Hepatocyte (in vitro differentiated cells): ENCODE measurements at regions not wholly inside any gene's neighbourhood (a gene's known extent, or its start where the extent isn't known, plus 50 kb on each side); places are given as distances from the start of the nearest gene placed in this dataset.

ENCODE experiments used
- DNase-seq: peaks from one replicate; pipeline ENCODE4 v3.0.0-alpha.2; 2016; ENCODE audit warnings: low spot score
- H2AFZ ChIP-seq: fragments of 200-600 bp; sonication (generic); 2 replicates; pipeline ENCODE4 v1.6.0; 2016; ENCODE audit warnings: antibody characterized with exemption, mild to moderate bottlenecking
- H3K27ac ChIP-seq: fragments of 200-600 bp; sonication (generic); 2 replicates; pipeline ENCODE4 v1.5.1; 2016; ENCODE audit warnings: mild to moderate bottlenecking
- H3K27me3 ChIP-seq: fragments of 200-600 bp; sonication (generic); 2 replicates; pipeline ENCODE4 v1.6.1; 2016
- H3K36me3 ChIP-seq: fragments of 200-600 bp; sonication (generic); replicated peaks from 2 replicates; pipeline ENCODE4 v1.5.1; 2016; ENCODE audit warnings: low read depth; ENCODE audit not compliant: insufficient read depth
- H3K4me1 ChIP-seq: fragments of 200-600 bp; sonication (generic); 2 replicates; pipeline ENCODE4 v1.5.1; 2016; ENCODE audit warnings: mild to moderate bottlenecking, moderate library complexity; ENCODE audit not compliant: insufficient read depth
- H3K4me2 ChIP-seq: fragments of 200-600 bp; sonication (generic); 2 replicates; pipeline ENCODE4 v1.6.0; 2016
- H3K4me3 ChIP-seq: fragments of 200-600 bp; sonication (generic); 2 replicates; pipeline ENCODE4 v1.5.1; 2016; ENCODE audit warnings: mild to moderate bottlenecking
- H3K79me2 ChIP-seq: fragments of 200-600 bp; sonication (generic); 2 replicates; pipeline ENCODE4 v1.6.0; 2017; ENCODE audit warnings: mild to moderate bottlenecking
- H3K9me2 ChIP-seq: fragments of 200-600 bp; sonication (generic); replicated peaks from 2 replicates; pipeline ENCODE4 v1.6.0; 2017; ENCODE audit warnings: mild to moderate bottlenecking; ENCODE audit not compliant: insufficient read depth
- H3K9me3 ChIP-seq: fragments of 200-600 bp; sonication (generic); 2 replicates; pipeline ENCODE4 v1.5.1; 2016; ENCODE audit warnings: low read depth, mild to moderate bottlenecking
- H4K20me1 ChIP-seq: fragments of 200-600 bp; sonication (generic); 2 replicates; pipeline ENCODE4 v1.6.0; 2016; ENCODE audit warnings: mild to moderate bottlenecking; ENCODE audit not compliant: insufficient read depth, poor library complexity, severe bottlenecking
- CTCF ChIP-seq: fragments of 200-600 bp; sonication (generic); IDR thresholded peaks from 2 replicates; pipeline ENCODE4 v1.5.1; 2016; ENCODE audit warnings: antibody characterized with exemption, mild to moderate bottlenecking; ENCODE audit not compliant: poor library complexity
- EZH2 ChIP-seq: fragments of 200-600 bp; sonication (generic); IDR thresholded peaks from 2 replicates; pipeline ENCODE4 v1.6.1; 2016; ENCODE audit warnings: antibody characterized with exemption, mild to moderate bottlenecking, borderline replicate concordance
- EZH2phosphoT487 ChIP-seq: fragments of 200-600 bp; sonication (generic); IDR thresholded peaks from one replicate; pipeline ENCODE4 v1.6.1; 2018; ENCODE audit warnings: antibody characterized with exemption, mild to moderate bottlenecking, low read depth, moderate library complexity; ENCODE audit not compliant: unreplicated experiment, severe bottlenecking
- WGBS: methylation state at CpG from one replicate; pipeline ENCODE4 v1.1.6; 2016; ENCODE audit warnings: low lambda C conversion rate; ENCODE audit errors: missing lambda C conversion rate; 5-methylcytosine and 5-hydroxymethylcytosine counted together

DNA sequence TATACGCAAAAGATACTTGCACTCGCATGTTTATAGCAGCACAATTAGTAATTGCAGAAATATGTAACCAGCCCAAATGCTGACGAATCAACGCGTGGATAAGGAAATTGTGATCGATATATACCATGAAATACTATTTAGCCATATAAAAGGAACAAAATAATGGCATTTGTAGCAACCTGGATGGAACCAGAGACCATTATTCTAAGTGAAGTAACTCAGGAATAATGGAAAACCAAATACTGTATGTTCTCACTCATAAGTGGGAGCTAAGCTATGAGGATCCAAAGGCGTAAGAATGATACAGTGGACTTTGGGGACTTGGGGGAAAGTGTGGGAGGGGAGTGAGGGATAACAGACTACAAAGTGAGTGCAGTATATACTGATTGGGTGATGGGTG is 1008.0 kb upstream of the CRIM1 start:
- no peaks in the 10 kb centered on the region for H3K79me2 ChIP-seq
- H3K9me2 ChIP-seq: no peaks in the 10 kb centered on the region
- H3K27me3 ChIP-seq: no peaks in the 10 kb centered on the region
- H3K36me3 ChIP-seq: no peaks in the 10 kb centered on the region
- H4K20me1 ChIP-seq: no peaks in the 10 kb centered on the region
- DNase-seq: no peak
- H3K4me3 ChIP-seq: no peak overlapping the region
- no peaks in the 10 kb centered on the region for H3K4me1 ChIP-seq
- no peak overlapping the region for H3K27ac ChIP-seq
- H2AFZ ChIP-seq: no peak overlapping the region
- H3K9me3 ChIP-seq: no peaks in the 10 kb centered on the region
- WGBS: 90% methylated on average over 7 of the region's 7 CpGs
- no peak overlapping the region for H3K4me2 ChIP-seq
- TF ChIP-seq CTCF (no peak), EZH2 (no peak), EZH2phosphoT487 (no peak)

GRCh38 chr2:35343135-35343534 is 1012.4 kb upstream of the CRIM1 start:
- 64% methylated on average over 4 of the region's 4 CpGs for WGBS

DNA sequence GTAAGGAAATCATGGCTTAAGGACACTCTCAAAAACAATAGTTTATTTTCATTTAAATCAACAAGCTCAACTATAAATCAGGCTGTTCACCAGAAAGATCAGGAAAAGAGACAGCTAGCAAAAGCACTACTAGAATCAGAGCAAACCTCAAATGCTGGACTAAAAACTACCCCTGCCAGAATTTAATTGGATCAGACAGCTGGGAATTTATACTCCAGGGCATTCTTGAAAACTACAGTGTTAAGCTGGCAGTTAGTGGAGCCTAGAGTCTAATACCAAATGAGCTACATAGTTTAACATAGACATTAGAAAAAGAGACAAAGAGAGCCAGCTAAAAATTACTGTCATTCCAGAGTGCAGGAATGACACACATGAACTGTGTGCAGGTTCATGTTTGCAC is 1016.4 kb upstream of the CRIM1 start:
- Histone ChIP-seq H3K36me3 (no peaks in the 10 kb centered on the region), H4K20me1 (no peaks in the 10 kb centered on the region), H3K9me3 (no peaks in the 10 kb centered on the region), H3K4me1 (no peaks in the 10 kb centered on the region), H3K79me2 (no peaks in the 10 kb centered on the region), H3K27me3 (no peaks in the 10 kb centered on the region), H2AFZ (no peak overlapping the region), H3K4me2 (no peak overlapping the region), H3K9me2 (no peaks in the 10 kb centered on the region), H3K27ac (no peak overlapping the region), H3K4me3 (no peak overlapping the region)
- no peak for TF ChIP-seq CTCF
- no peak for TF ChIP-seq EZH2phosphoT487
- TF ChIP-seq EZH2: no peak
- no peak for DNase-seq

More at GRCh38 chr2:35343135-35343534, 1012.4 kb upstream of the CRIM1 start:
- Histone ChIP-seq H3K4me2 (no peak overlapping the region), H3K9me2 (no peaks in the 10 kb centered on the region), H2AFZ (no peak overlapping the region), H3K79me2 (no peaks in the 10 kb centered on the region), H3K36me3 (no peaks in the 10 kb centered on the region), H3K4me3 (no peak overlapping the region), H3K27ac (no peak overlapping the region), H3K27me3 (no peaks in the 10 kb centered on the region), H3K4me1 (no peaks in the 10 kb centered on the region), H3K9me3 (no peaks in the 10 kb centered on the region), H4K20me1 (no peaks in the 10 kb centered on the region)
- TF ChIP-seq EZH2phosphoT487: no peak
- no peak for DNase-seq

DNA sequence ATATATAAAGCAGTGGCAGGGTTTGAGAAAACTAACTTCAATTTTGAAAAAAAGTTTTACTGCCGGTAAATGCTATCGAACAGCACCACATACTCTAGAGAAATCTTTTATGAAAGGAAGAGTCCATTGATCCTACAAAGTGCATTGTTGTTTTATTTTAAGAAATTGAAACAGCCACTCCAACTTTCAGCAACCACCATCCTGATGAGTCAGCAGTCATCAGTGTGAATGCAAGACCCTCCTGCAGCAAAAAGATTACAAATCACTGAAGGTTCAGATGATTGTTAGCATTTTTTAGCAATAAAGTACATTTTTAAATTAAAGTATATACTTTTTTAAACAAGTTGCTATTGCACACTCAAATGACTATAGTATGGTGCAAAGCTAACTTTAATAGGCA is 1017.7 kb upstream of the CRIM1 start:
- Histone ChIP-seq H3K9me2 (no peaks in the 10 kb centered on the region), H3K27me3 (no peaks in the 10 kb centered on the region), H3K4me1 (no peaks in the 10 kb centered on the region), H4K20me1 (no peaks in the 10 kb centered on the region), H3K36me3 (no peaks in the 10 kb centered on the region), H3K27ac (no peak overlapping the region), H3K9me3 (no peaks in the 10 kb centered on the region), H3K4me2 (no peak overlapping the region), H3K4me3 (no peak overlapping the region), H3K79me2 (no peaks in the 10 kb centered on the region), H2AFZ (no peak overlapping the region)
- 99% methylated on average over 2 of the region's 2 CpGs for WGBS
- no peak for DNase-seq
- no peak for TF ChIP-seq EZH2phosphoT487
- TF ChIP-seq EZH2: no peak
- TF ChIP-seq CTCF: no peak
